GM19395 (cell line): ENCODE measurements at regions not wholly inside any gene's neighbourhood (a gene's known extent, or its start where the extent isn't known, plus 50 kb on each side); places are given as distances from the start of the nearest gene placed in this dataset.

Experiments
- ATAC-seq: cut with Tn5 transposase; IDR thresholded peaks from one replicate; pipeline ENCODE4 v1.9.1; 2021; ENCODE audit warnings: mild to moderate bottlenecking, moderate library complexity; ENCODE audit not compliant: unreplicated experiment

GRCh38 chr2:237150186-237150585 lies 64.5 kb downstream of the COPS8 start:
- no peak for ATAC-seq

- no peak for ATAC-seq
These were observed 65.2 kb downstream of the COPS8 start for GRCh38 chr2:237150831-237151375.

- ATAC-seq: no peak
These were observed 66.7 kb downstream of the COPS8 start for GRCh38 chr2:237152361-237152760.

- ATAC-seq: no peak
These were observed 67.5 kb downstream of the COPS8 start for GRCh38 chr2:237153181-237153580.

GRCh38 chr2:237154082-237154638 lies 68.5 kb downstream of the COPS8 start:
- ATAC-seq: peak; percentile 51

- ATAC-seq: peak; percentile 63
These were observed 69.5 kb downstream of the COPS8 start for GRCh38 chr2:237154884-237155851.

GRCh38 chr2:237156031-237156856 lies 70.6 kb downstream of the COPS8 start:
- ATAC-seq: no peak

- no peak for ATAC-seq
These were observed 71.4 kb downstream of the COPS8 start for GRCh38 chr2:237156857-237157779.

- ATAC-seq: no peak
These were observed 72.1 kb downstream of the COPS8 start for GRCh38 chr2:237157780-237158102.

- no peak for ATAC-seq
These were observed 72.5 kb downstream of the COPS8 start for GRCh38 chr2:237158194-237158593.

- ATAC-seq: no peak
These were observed 73.6 kb downstream of the COPS8 start for GRCh38 chr2:237159006-237159911.

- no peak for ATAC-seq
These were observed 74.7 kb downstream of the COPS8 start for GRCh38 chr2:237160271-237160919.

GRCh38 chr2:237161189-237161588 lies 75.5 kb downstream of the COPS8 start:
- no peak for ATAC-seq

GRCh38 chr2:237162959-237163358 lies 77.3 kb downstream of the COPS8 start:
- no peak for ATAC-seq

- ATAC-seq: no peak
These were observed 78.9 kb downstream of the COPS8 start for GRCh38 chr2:237164474-237165042.

GRCh38 chr2:237165405-237166276 lies 80.0 kb downstream of the COPS8 start:
- ATAC-seq: no peak

- ATAC-seq: no peak
These were observed 81.3 kb downstream of the COPS8 start for GRCh38 chr2:237167038-237167437.
